Peyer's patch (tissue), 4 donors: ENCODE measurements at regions not wholly inside any gene's neighbourhood (a gene's known extent, or its start where the extent isn't known, plus 50 kb on each side); places are given as distances from the start of the nearest gene placed in this dataset.

Experiments used
- DNase-seq, 3 donors: peaks; one replicate each; pipeline ENCODE4 v3.0.0-alpha.2; 2017 to 2019
- H3K27ac ChIP-seq, 4 donors: fragments of 200-600 bp; sonication (generic); one replicate each; pipeline ENCODE4 v1.5.1; 2016 to 2019
- H3K27me3 ChIP-seq, 2 donors: fragments of 200-600 bp; sonication (generic); one replicate each; pipeline ENCODE4 v1.5.1; 2019
- H3K36me3 ChIP-seq, 3 donors: fragments of 200-600 bp; sonication (generic); one replicate each; pipeline ENCODE4 v1.5.1; 2016 to 2019
- H3K4me1 ChIP-seq, 4 donors: fragments of 200-600 bp; sonication (generic); one replicate each; pipeline ENCODE4 v1.5.1; 2016 to 2019
- H3K4me3 ChIP-seq, 4 donors: fragments of 200-600 bp; sonication (generic); 1 replicate in 3 of 4; 2 replicates in 1 of 4; pipeline ENCODE4 v1.5.1; 2016 to 2019; ENCODE audit warnings: mild to moderate bottlenecking in 1 of 4
- H3K9me3 ChIP-seq, 4 donors: fragments of 200-600 bp; sonication (generic); one replicate each; pipeline ENCODE4 v1.5.1; 2016 to 2019; ENCODE audit warnings: mild to moderate bottlenecking in 1 of 4
- POLR2A ChIP-seq, 2 donors: fragments of 450-650 bp; IDR thresholded peaks; one replicate each; pipeline ENCODE4 v1.5.1; 2017; ENCODE audit warnings: antibody characterized with exemption in 2 of 2, mild to moderate bottlenecking in 2 of 2, moderate library complexity in 2 of 2
- TF ChIP-seq, protein P1 (sequence below), 6 experiments: fragments of 450-650 bp in 4 of 6; fragments of 200-600 bp in 2 of 6; sonication (generic) in 1 of 6; IDR thresholded peaks; one replicate each; pipeline ENCODE4 v1.5.1; 2017 to 2019; ENCODE audit warnings: antibody characterized with exemption in 6 of 6, mild to moderate bottlenecking in 3 of 6, moderate library complexity in 1 of 6

DNA sequence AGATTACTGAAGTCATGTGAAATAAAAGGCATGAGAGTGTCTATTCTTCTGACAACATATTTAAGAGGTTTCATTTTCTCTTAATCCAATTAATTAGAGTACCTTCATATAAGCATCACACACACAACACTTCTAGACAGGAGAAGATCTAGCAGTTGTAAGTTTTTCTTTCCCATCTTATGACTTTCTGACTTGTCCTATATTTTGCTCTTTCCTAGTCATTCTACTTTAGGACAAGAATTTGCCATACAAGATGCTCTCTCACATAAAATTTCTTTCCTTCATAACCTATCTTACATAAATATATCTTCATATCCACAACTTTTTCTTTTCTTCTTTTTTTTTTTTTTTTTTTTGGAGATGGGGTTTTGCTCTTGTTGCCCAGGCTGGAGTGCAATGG is 118.3 kb upstream of the SERPIND1 start:
- Histone ChIP-seq H3K9me3 (no peaks in the 10 kb centered on the region), H3K4me1 (no peaks in the 10 kb centered on the region), H3K4me3 (no peak overlapping the region), H3K36me3 (no peaks in the 10 kb centered on the region), H3K27ac (no peak overlapping the region), H3K27me3 (no peaks in the 10 kb centered on the region)
- TF ChIP-seq, protein P1, sequence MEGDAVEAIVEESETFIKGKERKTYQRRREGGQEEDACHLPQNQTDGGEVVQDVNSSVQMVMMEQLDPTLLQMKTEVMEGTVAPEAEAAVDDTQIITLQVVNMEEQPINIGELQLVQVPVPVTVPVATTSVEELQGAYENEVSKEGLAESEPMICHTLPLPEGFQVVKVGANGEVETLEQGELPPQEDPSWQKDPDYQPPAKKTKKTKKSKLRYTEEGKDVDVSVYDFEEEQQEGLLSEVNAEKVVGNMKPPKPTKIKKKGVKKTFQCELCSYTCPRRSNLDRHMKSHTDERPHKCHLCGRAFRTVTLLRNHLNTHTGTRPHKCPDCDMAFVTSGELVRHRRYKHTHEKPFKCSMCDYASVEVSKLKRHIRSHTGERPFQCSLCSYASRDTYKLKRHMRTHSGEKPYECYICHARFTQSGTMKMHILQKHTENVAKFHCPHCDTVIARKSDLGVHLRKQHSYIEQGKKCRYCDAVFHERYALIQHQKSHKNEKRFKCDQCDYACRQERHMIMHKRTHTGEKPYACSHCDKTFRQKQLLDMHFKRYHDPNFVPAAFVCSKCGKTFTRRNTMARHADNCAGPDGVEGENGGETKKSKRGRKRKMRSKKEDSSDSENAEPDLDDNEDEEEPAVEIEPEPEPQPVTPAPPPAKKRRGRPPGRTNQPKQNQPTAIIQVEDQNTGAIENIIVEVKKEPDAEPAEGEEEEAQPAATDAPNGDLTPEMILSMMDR (IDR thresholded peaks at IDR 0.05) = no peak
- TF ChIP-seq POLR2A (IDR thresholded peaks at IDR 0.05) = no peak
- DNase-seq = no peak

DNA sequence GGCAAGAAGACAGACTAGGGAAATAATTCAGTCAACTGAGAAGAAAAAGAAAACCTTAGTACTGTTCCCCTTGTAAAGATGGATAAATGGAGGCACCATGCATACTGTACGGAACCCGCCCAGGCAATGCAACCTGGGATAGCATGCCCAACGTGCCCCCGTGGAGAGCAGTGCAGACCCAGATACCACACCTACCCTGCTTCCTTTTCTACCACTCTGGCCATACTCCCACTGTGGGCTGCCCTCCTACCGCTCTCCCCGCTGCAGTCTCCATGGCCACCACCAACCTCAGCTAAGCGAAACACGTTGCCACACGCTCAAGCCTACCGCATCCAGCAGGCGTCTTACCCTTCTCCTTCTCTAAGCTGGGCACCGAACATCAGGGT is 117.4 kb upstream of the SERPIND1 start:
- Histone ChIP-seq H3K4me3 (no peak overlapping the region), H3K27me3 (no peaks in the 10 kb centered on the region), H3K9me3 (no peaks in the 10 kb centered on the region), H3K4me1 (no peaks in the 10 kb centered on the region), H3K27ac (no peak overlapping the region), H3K36me3 (no peaks in the 10 kb centered on the region)
- no peak for DNase-seq
- TF ChIP-seq POLR2A (IDR thresholded peaks at IDR 0.05) = no peak
- TF ChIP-seq, protein P1 (IDR thresholded peaks at IDR 0.05) = no peak

DNA sequence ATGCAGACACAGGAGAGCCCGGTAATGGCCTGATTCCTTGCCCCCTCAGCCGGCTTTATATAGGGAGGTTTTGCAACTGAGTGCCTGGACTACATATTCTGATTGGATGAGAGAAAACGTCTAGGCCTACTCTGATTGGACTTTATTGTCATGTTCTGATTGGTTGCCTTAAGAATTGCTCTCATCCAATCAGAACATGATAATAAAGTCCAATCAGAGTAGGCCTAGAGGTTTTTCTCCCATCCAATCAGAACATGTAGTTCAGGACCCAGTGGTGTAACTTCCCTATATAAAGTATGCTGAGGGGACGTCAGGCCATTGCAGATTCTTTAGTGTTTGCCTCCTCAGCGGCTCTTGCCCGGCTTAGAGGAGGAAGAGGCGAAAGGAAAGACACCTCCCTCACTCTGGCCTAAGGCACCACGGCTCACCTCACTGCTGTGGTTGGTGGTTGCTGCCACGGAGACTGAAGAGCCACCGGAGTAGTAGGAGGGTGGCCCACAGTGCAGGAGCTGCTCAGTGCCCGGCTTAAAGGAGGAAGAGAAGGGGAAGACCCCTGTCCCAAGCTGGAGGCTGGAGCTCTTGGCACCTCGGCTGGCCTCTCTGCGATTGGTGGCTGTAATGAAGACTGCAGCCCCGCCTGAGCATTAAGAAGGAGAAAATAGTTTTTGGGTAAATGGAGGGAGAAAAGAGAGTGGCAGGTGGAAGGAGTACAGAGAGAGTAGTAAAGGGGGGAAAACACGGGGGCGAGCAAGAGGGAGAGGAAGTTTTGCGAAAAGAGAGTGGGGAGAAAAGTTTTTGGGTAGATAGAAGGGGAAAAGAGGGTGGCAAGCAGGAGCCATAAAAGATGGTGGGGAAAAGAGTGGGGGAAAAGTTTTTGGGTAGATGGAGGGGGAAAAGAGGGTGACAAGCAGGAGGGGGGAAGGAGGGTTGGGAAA is 116.7 kb upstream of the SERPIND1 start:
- TF ChIP-seq POLR2A (IDR thresholded peaks at IDR 0.05) = no peak
- TF ChIP-seq, protein P1 (IDR thresholded peaks at IDR 0.05) = no peak
- Histone ChIP-seq H3K4me3 (no peak overlapping the region), H3K27ac (no peak overlapping the region), H3K4me1 (no peaks in the 10 kb centered on the region), H3K36me3 (no peaks in the 10 kb centered on the region), H3K9me3 (no peaks in the 10 kb centered on the region), H3K27me3 (no peaks in the 10 kb centered on the region)
- no peak for DNase-seq
